HG03575 (cell line): ENCODE measurements at regions not wholly inside any gene's neighbourhood (a gene's known extent, or its start where the extent isn't known, plus 50 kb on each side); places are given as distances from the start of the nearest gene placed in this dataset.

Experiments used
- ATAC-seq: cut with Tn5 transposase; IDR thresholded peaks from one replicate; pipeline ENCODE4 v1.9.1; 2021; ENCODE audit not compliant: unreplicated experiment, insufficient number of reproducible peaks, low FRiP score; ENCODE audit errors: extremely low read depth

- ATAC-seq = no peak
These were observed 348.8 kb upstream of the ZNF717 start for GRCh38 chr3:76134166-76134565.

GRCh38 chr3:76138921-76139320 lies 353.6 kb upstream of the ZNF717 start:
- ATAC-seq = no peak

- no peak for ATAC-seq
These were observed 362.5 kb upstream of the ZNF717 start for GRCh38 chr3:76147846-76148245.

GRCh38 chr3:76152028-76152427 lies 366.7 kb upstream of the ZNF717 start:
- no peak for ATAC-seq

- ATAC-seq = no peak
These were observed 376.5 kb upstream of the ZNF717 start for GRCh38 chr3:76161856-76162255.

GRCh38 chr3:76171647-76172046 lies 386.3 kb upstream of the ZNF717 start:
- no peak for ATAC-seq

GRCh38 chr3:76177610-76178009 lies 392.3 kb upstream of the ZNF717 start:
- no peak for ATAC-seq

GRCh38 chr3:76178412-76178811 lies 393.1 kb upstream of the ZNF717 start:
- ATAC-seq = no peak

GRCh38 chr3:76181213-76181612 lies 395.9 kb upstream of the ZNF717 start:
- no peak for ATAC-seq

- no peak for ATAC-seq
These were observed 412.7 kb upstream of the ZNF717 start for GRCh38 chr3:76198086-76198485.

GRCh38 chr3:76199382-76199781 lies 414.0 kb upstream of the ZNF717 start:
- no peak for ATAC-seq

- no peak for ATAC-seq
These were observed 418.2 kb upstream of the ZNF717 start for GRCh38 chr3:76203578-76203977.

GRCh38 chr3:76206346-76206745 lies 421.0 kb upstream of the ZNF717 start:
- no peak for ATAC-seq

- no peak for ATAC-seq
These were observed 427.3 kb upstream of the ZNF717 start for GRCh38 chr3:76212679-76213078.

- no peak for ATAC-seq
These were observed 436.9 kb upstream of the ZNF717 start for GRCh38 chr3:76222201-76222600.

- no peak for ATAC-seq
These were observed 445.9 kb upstream of the ZNF717 start for GRCh38 chr3:76231258-76231657.

- ATAC-seq = no peak
These were observed 457.8 kb upstream of the ZNF717 start for GRCh38 chr3:76242886-76243753.

- ATAC-seq = no peak
These were observed 459.7 kb upstream of the ZNF717 start for GRCh38 chr3:76245073-76245472.

GRCh38 chr3:76245622-76246021 lies 460.3 kb upstream of the ZNF717 start:
- ATAC-seq = no peak

- ATAC-seq = no peak
These were observed 479.1 kb upstream of the ZNF717 start for GRCh38 chr3:76264496-76264895.

GRCh38 chr3:76264911-76265310 lies 479.6 kb upstream of the ZNF717 start:
- no peak for ATAC-seq
